ENCODE measurements at regions not wholly inside any gene's neighbourhood (a gene's known extent, or its start where the extent isn't known, plus 50 kb on each side); places are given as distances from the start of the nearest gene placed in this dataset.

DNA sequence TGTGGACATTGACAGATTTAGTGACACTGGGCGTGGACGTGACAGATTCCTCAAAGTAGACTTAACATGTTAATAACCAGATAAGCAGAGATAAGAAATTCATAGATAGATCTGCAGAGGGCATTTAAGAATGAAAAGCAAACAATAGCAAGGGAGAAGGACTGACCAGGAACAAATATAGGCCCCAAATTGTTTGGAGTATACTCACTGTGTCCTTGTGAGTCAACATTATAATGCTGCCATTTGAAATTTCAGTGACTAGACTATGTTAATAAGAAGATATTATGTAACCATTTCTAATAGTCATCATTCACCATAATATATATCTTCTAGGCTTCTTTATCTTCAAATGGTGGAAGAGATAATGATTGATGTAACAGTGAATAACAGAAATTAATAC is 78.1 kb upstream of the SLC38A11 start:
- no peak for TF ChIP-seq EZH2 (IDR thresholded peaks at IDR 0.05; ENCODE audit: borderline replicate concordance, low read length)
- TF ChIP-seq, protein P1, sequence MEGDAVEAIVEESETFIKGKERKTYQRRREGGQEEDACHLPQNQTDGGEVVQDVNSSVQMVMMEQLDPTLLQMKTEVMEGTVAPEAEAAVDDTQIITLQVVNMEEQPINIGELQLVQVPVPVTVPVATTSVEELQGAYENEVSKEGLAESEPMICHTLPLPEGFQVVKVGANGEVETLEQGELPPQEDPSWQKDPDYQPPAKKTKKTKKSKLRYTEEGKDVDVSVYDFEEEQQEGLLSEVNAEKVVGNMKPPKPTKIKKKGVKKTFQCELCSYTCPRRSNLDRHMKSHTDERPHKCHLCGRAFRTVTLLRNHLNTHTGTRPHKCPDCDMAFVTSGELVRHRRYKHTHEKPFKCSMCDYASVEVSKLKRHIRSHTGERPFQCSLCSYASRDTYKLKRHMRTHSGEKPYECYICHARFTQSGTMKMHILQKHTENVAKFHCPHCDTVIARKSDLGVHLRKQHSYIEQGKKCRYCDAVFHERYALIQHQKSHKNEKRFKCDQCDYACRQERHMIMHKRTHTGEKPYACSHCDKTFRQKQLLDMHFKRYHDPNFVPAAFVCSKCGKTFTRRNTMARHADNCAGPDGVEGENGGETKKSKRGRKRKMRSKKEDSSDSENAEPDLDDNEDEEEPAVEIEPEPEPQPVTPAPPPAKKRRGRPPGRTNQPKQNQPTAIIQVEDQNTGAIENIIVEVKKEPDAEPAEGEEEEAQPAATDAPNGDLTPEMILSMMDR (conservative IDR thresholded peaks at IDR 0.05 in 1 of 2, IDR thresholded peaks at IDR 0.05 in 1 of 2; ENCODE audit: extremely low read depth in 1 of 2, insufficient read depth in 1 of 2, low read depth in 1 of 2, low read length in 2 of 2), result no peak
